ENCODE measurements at regions not wholly inside any gene's neighbourhood (a gene's known extent, or its start where the extent isn't known, plus 50 kb on each side); places are given as distances from the start of the nearest gene placed in this dataset.

- WGBS, 2 donors, result 60 to 66% methylated on average over 6 of the region's 6 CpGs
- DNase-seq (no peak), FAIRE-seq (no peak), ATAC-seq (no peak)
- H3K4me1 ChIP-seq, result no peaks in the 10 kb centered on the region
- no peak for TF ChIP-seq CTCF (IDR thresholded peaks at IDR 0.05)
- H3K4me3 ChIP-seq, result no peak overlapping the region
- H3K36me3 ChIP-seq, result no peaks in the 10 kb centered on the region
- no peaks in the 10 kb centered on the region for H3K27me3 ChIP-seq
- intact Hi-C loops (cut with DNase I), result no loop called here
- H3K27ac ChIP-seq, result no peak overlapping the region
- no peaks in the 10 kb centered on the region for H3K9me3 ChIP-seq
These were observed 253.1 kb upstream of the IPO5 start for GRCh38 chr13:97700306-97700848.

GRCh38 chr13:97702614-97703013, 250.9 kb upstream of the IPO5 start:
- H3K36me3 ChIP-seq, result no peaks in the 10 kb centered on the region
- intact Hi-C loops (cut with DNase I), result no loop called here
- no peaks in the 10 kb centered on the region for H3K4me1 ChIP-seq
- FAIRE-seq, result no peak
- H3K27ac ChIP-seq, result no peak overlapping the region
- DNase-seq, result no peak
- no peaks in the 10 kb centered on the region for H3K9me3 ChIP-seq
- TF ChIP-seq CTCF (IDR thresholded peaks at IDR 0.05), result no peak
- no peak overlapping the region for H3K4me3 ChIP-seq
- ATAC-seq, result no peak
- no peaks in the 10 kb centered on the region for H3K27me3 ChIP-seq

- DNase-seq, result no peak
- Histone ChIP-seq H3K27ac (no peak overlapping the region), H3K27me3 (no peaks in the 10 kb centered on the region), H3K36me3 (no peaks in the 10 kb centered on the region), H3K9me3 (no peaks in the 10 kb centered on the region), H3K4me1 (no peaks in the 10 kb centered on the region), H3K4me3 (no peak overlapping the region)
- WGBS, 2 donors, result 43 to 59% methylated on average over 1 of the region's 1 CpG
- no peak for TF ChIP-seq CTCF (IDR thresholded peaks at IDR 0.05)
- ATAC-seq, result no peak
- no peak for FAIRE-seq
- intact Hi-C loops (cut with DNase I), result no loop called here
These were observed 242.7 kb upstream of the IPO5 start for GRCh38 chr13:97710797-97711196.

GRCh38 chr13:97712770-97713169, 240.7 kb upstream of the IPO5 start:
- intact Hi-C loops (cut with DNase I), result no loop called here
- Histone ChIP-seq H3K9me3 (no peaks in the 10 kb centered on the region), H3K4me1 (no peaks in the 10 kb centered on the region), H3K27ac (no peak overlapping the region), H3K36me3 (no peaks in the 10 kb centered on the region), H3K27me3 (no peaks in the 10 kb centered on the region), H3K4me3 (no peak overlapping the region)
- no peak for FAIRE-seq
- no peak for DNase-seq
- ATAC-seq, result no peak
- 67 to 81% methylated on average over 1 of the region's 1 CpG for WGBS, 2 donors
- TF ChIP-seq CTCF (IDR thresholded peaks at IDR 0.05), result no peak

- Histone ChIP-seq H3K27me3 (no peaks in the 10 kb centered on the region), H3K9me3 (no peaks in the 10 kb centered on the region), H3K36me3 (no peaks in the 10 kb centered on the region), H3K27ac (no peak overlapping the region), H3K4me3 (no peak overlapping the region), H3K4me1 (no peaks in the 10 kb centered on the region)
- TF ChIP-seq CTCF (IDR thresholded peaks at IDR 0.05), result no peak
- FAIRE-seq (no peak), ATAC-seq (no peak), DNase-seq (no peak)
- intact Hi-C loops (cut with DNase I), result no loop called here
These were observed 237.7 kb upstream of the IPO5 start for GRCh38 chr13:97715763-97716162.

All from pancreas (tissue), 10 donors.